Neural progenitor cell (in vitro differentiated cells): ENCODE measurements at regions not wholly inside any gene's neighbourhood (a gene's known extent, or its start where the extent isn't known, plus 50 kb on each side); places are given as distances from the start of the nearest gene placed in this dataset.

Experiments
- DNase-seq: peaks from one replicate; pipeline ENCODE4 v3.0.0-alpha.2; 2016; ENCODE audit warnings: low spot score
- H2AFZ ChIP-seq: fragments of 200-600 bp; sonication (generic); replicated peaks from 2 replicates; pipeline ENCODE4 v1.6.1; 2016; ENCODE audit warnings: antibody characterized with exemption
- H3F3A ChIP-seq: fragments of 200-600 bp; sonication (generic); 2 replicates; pipeline ENCODE4 v1.6.1; 2016; ENCODE audit warnings: antibody characterized with exemption, low read depth
- H3K27ac ChIP-seq: fragments of 200-600 bp; sonication (generic); 2 replicates; pipeline ENCODE4 v1.5.1; 2016; ENCODE audit warnings: mild to moderate bottlenecking
- H3K27me3 ChIP-seq: fragments of 200-600 bp; sonication (generic); 2 replicates; pipeline ENCODE4 v1.6.1; 2016; ENCODE audit warnings: mild to moderate bottlenecking, moderate library complexity
- H3K36me3 ChIP-seq: fragments of 200-600 bp; sonication (generic); 2 replicates; pipeline ENCODE4 v1.5.1; 2016
- H3K4me1 ChIP-seq: fragments of 200-600 bp; sonication (generic); 2 replicates; pipeline ENCODE4 v1.6.1; 2016; ENCODE audit warnings: mixed run types
- H3K4me2 ChIP-seq: fragments of 200-600 bp; sonication (generic); 2 replicates; pipeline ENCODE4 v1.6.1; 2016
- H3K4me3 ChIP-seq: fragments of 200-600 bp; sonication (generic); 2 replicates; pipeline ENCODE4 v1.5.1; 2016
- H3K79me2 ChIP-seq: fragments of 200-600 bp; sonication (generic); 2 replicates; pipeline ENCODE4 v1.6.1; 2016; ENCODE audit warnings: low read depth
- H3K9ac ChIP-seq: fragments of 200-600 bp; sonication (generic); 2 replicates; pipeline ENCODE4 v1.6.1; 2016
- H3K9me3 ChIP-seq: fragments of 200-600 bp; sonication (generic); 2 replicates; pipeline ENCODE4 v1.5.1; 2016; ENCODE audit warnings: low read depth
- H4K20me1 ChIP-seq: fragments of 200-600 bp; sonication (generic); 2 replicates; pipeline ENCODE4 v1.6.1; 2016; ENCODE audit warnings: low read depth
- H3K27ac Mint-ChIP-seq: 3 replicates; pipeline ENCODE4 v1.8.0; 2021; ENCODE audit warnings: mixed read lengths
- H3K27me3 Mint-ChIP-seq: 2 replicates; pipeline ENCODE4 v1.8.0; 2022; ENCODE audit warnings: low read depth, mild to moderate bottlenecking, inconsistent platforms, moderate library complexity, mixed read lengths; ENCODE audit not compliant: insufficient read depth
- H3K36me3 Mint-ChIP-seq: 3 replicates; pipeline ENCODE4 v1.8.0; 2021; ENCODE audit warnings: mixed read lengths
- H3K4me1 Mint-ChIP-seq: 3 replicates; pipeline ENCODE4 v1.8.0; 2021; ENCODE audit warnings: mixed read lengths
- H3K4me3 Mint-ChIP-seq: 3 replicates; pipeline ENCODE4 v1.8.0; 2021; ENCODE audit warnings: mild to moderate bottlenecking, moderate library complexity, mixed read lengths
- H3K9me3 Mint-ChIP-seq: 3 replicates; pipeline ENCODE4 v1.8.0; 2020; ENCODE audit warnings: mixed read lengths
- EZH2 ChIP-seq: fragments of 200-600 bp; sonication (generic); IDR thresholded peaks from 2 replicates; pipeline ENCODE4 v1.6.1; 2017; ENCODE audit warnings: antibody characterized with exemption, mild to moderate bottlenecking, moderate library complexity
- EZH2phosphoT487 ChIP-seq: fragments of 200-600 bp; sonication (generic); IDR thresholded peaks from 2 replicates; pipeline ENCODE4 v1.6.1; 2017; ENCODE audit warnings: antibody characterized with exemption
- TF ChIP-seq, protein P1 (sequence below): fragments of 200-600 bp; sonication (generic); IDR thresholded peaks from 2 replicates; pipeline ENCODE4 v1.5.1; 2017; ENCODE audit warnings: antibody characterized with exemption, mild to moderate bottlenecking

GRCh38 chr9:117574099-117574498 is 130.1 kb upstream of the TLR4 start:
- no peak for DNase-seq
- H3K4me1 ChIP-seq: no peaks in the 10 kb centered on the region
- Mint-ChIP-seq H3K4me1 (no peaks in the 10 kb centered on the region), H3K9me3 (no peaks in the 10 kb centered on the region), H3K36me3 (no peaks in the 10 kb centered on the region), H3K4me3 (no peak overlapping the region), H3K27me3 (no peaks in the 10 kb centered on the region), H3K27ac (no peak overlapping the region)
- no peak overlapping the region for H2AFZ ChIP-seq
- TF ChIP-seq EZH2 (no peak), EZH2phosphoT487 (no peak)
- TF ChIP-seq, protein P1, sequence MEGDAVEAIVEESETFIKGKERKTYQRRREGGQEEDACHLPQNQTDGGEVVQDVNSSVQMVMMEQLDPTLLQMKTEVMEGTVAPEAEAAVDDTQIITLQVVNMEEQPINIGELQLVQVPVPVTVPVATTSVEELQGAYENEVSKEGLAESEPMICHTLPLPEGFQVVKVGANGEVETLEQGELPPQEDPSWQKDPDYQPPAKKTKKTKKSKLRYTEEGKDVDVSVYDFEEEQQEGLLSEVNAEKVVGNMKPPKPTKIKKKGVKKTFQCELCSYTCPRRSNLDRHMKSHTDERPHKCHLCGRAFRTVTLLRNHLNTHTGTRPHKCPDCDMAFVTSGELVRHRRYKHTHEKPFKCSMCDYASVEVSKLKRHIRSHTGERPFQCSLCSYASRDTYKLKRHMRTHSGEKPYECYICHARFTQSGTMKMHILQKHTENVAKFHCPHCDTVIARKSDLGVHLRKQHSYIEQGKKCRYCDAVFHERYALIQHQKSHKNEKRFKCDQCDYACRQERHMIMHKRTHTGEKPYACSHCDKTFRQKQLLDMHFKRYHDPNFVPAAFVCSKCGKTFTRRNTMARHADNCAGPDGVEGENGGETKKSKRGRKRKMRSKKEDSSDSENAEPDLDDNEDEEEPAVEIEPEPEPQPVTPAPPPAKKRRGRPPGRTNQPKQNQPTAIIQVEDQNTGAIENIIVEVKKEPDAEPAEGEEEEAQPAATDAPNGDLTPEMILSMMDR: no peak
- no peaks in the 10 kb centered on the region for H3K36me3 ChIP-seq
- no peaks in the 10 kb centered on the region for H3F3A ChIP-seq
- no peaks in the 10 kb centered on the region for H3K9me3 ChIP-seq
- no peak overlapping the region for H3K4me3 ChIP-seq
- H3K27ac ChIP-seq: no peak overlapping the region
- no peaks in the 10 kb centered on the region for H3K27me3 ChIP-seq
- no peak overlapping the region for H3K4me2 ChIP-seq
- H3K9ac ChIP-seq: no peak overlapping the region
- H3K79me2 ChIP-seq: no peaks in the 10 kb centered on the region
- no peaks in the 10 kb centered on the region for H4K20me1 ChIP-seq

DNA sequence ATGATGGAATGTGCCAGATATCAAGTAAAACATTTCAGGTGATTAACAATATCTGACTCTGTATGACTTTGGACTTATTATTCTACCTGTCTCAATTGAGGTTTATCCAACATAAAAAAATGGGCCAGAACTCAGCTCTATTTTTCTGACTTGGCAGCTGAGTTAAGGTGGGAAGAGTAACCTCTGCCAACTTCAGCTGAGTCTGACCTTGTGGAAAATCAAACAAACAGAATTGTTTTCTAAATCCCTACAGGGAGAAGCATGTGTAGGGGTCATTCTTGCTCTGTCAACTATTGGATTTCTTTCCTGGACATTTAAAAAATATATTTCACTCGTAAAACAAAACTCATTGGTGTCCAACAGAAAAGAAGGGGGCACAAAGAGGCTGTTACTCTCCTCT is 139.4 kb upstream of the TLR4 start:
- H3K4me2 ChIP-seq: no peak overlapping the region
- H2AFZ ChIP-seq: no peak overlapping the region
- Mint-ChIP-seq H3K36me3 (no peaks in the 10 kb centered on the region), H3K9me3 (no peaks in the 10 kb centered on the region), H3K27ac (no peak overlapping the region), H3K27me3 (peaks cover 6% of the 10 kb centered on the region), H3K4me3 (no peak overlapping the region), H3K4me1 (peaks cover 2% of the 10 kb centered on the region)
- no peak overlapping the region for H3K9ac ChIP-seq
- no peaks in the 10 kb centered on the region for H3K36me3 ChIP-seq
- H3K79me2 ChIP-seq: no peaks in the 10 kb centered on the region
- no peak overlapping the region for H3K27ac ChIP-seq
- H3K9me3 ChIP-seq: no peaks in the 10 kb centered on the region
- no peaks in the 10 kb centered on the region for H3K27me3 ChIP-seq
- TF ChIP-seq EZH2phosphoT487 (no peak), EZH2 (no peak)
- TF ChIP-seq, protein P1: no peak
- H3K4me1 ChIP-seq: no peaks in the 10 kb centered on the region
- H3F3A ChIP-seq: no peaks in the 10 kb centered on the region
- H4K20me1 ChIP-seq: no peaks in the 10 kb centered on the region
- no peak overlapping the region for H3K4me3 ChIP-seq
- DNase-seq: no peak

- TF ChIP-seq EZH2phosphoT487 (no peak), EZH2 (no peak)
- TF ChIP-seq, protein P1: no peak
- H2AFZ ChIP-seq: no peak overlapping the region
- no peaks in the 10 kb centered on the region for H4K20me1 ChIP-seq
Observed at GRCh38 chr9:117561761-117562160, 142.4 kb upstream of the TLR4 start.

More at GRCh38 chr9:117561761-117562160, 142.4 kb upstream of the TLR4 start:
- H3K9me3 Mint-ChIP-seq: no peaks in the 10 kb centered on the region
- Histone ChIP-seq H3K79me2 (no peaks in the 10 kb centered on the region), H3K27me3 (no peaks in the 10 kb centered on the region), H3K4me2 (no peak overlapping the region), H3K27ac (no peak overlapping the region), H3K9ac (no peak overlapping the region), H3K36me3 (no peaks in the 10 kb centered on the region), H3K9me3 (no peaks in the 10 kb centered on the region), H3K4me3 (no peak overlapping the region), H3K4me1 (no peaks in the 10 kb centered on the region), H3F3A (no peaks in the 10 kb centered on the region)
- no peak overlapping the region for H3K27ac Mint-ChIP-seq
- no peak overlapping the region for H3K4me3 Mint-ChIP-seq
- H3K27me3 Mint-ChIP-seq: peaks cover 7% of the 10 kb centered on the region
- no peaks in the 10 kb centered on the region for H3K36me3 Mint-ChIP-seq
- DNase-seq: no peak
- peaks cover 2% of the 10 kb centered on the region for H3K4me1 Mint-ChIP-seq
